Fibroblast of gingiva (primary cell): ENCODE measurements at regions not wholly inside any gene's neighbourhood (a gene's known extent, or its start where the extent isn't known, plus 50 kb on each side); places are given as distances from the start of the nearest gene placed in this dataset.

ENCODE experiments used
- DNase-seq: peaks from one replicate; pipeline ENCODE4 v3.0.0-alpha.2; 2011; ENCODE audit warnings: low read depth

DNA sequence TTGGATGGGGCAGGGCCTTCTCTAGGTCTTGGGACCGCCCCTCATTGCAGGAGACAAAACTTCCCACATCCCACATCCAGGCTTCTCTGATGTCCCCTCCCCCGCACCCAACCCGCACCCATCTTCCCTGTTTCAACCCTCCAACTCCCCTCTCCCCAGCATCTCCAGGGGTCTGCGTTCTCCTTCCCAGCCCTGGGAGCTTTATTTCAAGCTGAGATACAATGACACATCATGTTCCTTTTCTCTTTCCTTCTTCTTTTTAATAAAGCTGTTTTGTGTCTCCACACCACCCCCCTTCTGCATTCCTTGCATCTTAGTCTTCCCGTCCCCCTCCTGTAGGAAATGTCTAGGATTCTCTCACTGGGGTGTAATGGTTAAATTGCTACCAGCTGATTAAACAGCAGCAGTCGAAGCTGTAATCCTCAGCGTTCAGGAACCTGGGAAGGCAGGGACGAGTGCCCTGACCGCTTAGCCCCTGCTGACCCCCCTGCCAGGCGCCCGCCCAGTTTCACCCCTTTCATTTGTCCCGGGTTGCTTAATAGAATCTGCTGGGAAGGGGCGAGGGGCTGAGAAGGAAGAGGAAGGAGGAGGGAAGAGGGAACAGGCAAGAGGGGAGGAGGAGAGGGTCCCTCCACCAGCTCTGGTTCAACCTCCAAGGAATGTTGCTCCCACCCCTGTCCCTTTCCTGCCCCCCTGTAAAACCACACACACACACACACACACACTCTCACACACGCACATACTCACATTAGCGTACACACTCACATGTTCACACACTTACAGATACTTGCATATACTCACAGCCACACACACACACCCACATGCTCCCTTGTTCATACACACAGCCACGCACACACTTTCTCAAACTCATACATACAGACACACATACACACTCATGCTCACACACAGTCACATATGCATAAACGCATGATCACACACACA is 104.5 kb upstream of the MED13L start:
- DNase-seq = peak; percentile 96

DNA sequence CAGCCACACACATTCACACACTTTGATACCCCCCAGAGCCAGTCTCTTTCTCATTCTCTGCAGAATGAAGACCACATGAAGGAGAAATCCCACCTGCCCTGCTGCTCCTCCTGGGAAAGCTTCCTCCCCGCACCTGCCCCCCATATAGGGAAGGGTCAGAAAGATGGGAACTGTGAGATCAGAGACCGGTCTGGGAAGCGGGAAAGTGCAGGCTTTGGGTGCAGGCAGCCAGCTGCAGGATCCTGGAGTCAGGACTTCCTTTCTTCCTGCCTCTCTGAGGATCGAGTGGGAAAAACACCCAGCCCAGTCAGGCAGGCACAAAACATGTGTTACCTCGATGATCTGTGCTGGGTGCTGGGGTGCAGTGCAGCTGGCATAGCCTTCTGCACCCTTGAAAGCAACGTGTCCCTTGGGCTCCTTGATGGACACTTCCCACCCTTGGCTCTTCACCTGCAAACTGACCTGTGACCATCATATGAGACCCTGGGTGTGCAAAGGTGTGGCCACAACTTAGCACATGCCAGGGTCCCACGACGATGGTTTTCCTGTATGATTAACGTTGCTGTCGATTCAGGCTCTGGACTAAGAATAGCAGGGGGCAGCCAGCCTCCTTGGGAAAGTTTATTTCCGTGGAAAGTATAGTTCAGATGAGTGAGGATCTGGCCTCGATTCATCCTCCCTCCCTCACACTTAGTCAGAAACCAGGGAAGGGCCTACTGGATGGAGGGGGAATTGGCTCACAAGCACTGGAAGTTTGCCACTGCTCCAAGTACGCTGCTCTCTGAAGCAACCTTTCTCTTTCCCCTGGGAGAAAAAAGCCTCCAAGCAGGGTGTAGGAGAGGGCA is 105.4 kb upstream of the MED13L start:
- DNase-seq = peak; percentile 99

- no peak for DNase-seq
Measured at GRCh38 chr12:116384175-116384574, 106.7 kb upstream of the MED13L start.

DNA sequence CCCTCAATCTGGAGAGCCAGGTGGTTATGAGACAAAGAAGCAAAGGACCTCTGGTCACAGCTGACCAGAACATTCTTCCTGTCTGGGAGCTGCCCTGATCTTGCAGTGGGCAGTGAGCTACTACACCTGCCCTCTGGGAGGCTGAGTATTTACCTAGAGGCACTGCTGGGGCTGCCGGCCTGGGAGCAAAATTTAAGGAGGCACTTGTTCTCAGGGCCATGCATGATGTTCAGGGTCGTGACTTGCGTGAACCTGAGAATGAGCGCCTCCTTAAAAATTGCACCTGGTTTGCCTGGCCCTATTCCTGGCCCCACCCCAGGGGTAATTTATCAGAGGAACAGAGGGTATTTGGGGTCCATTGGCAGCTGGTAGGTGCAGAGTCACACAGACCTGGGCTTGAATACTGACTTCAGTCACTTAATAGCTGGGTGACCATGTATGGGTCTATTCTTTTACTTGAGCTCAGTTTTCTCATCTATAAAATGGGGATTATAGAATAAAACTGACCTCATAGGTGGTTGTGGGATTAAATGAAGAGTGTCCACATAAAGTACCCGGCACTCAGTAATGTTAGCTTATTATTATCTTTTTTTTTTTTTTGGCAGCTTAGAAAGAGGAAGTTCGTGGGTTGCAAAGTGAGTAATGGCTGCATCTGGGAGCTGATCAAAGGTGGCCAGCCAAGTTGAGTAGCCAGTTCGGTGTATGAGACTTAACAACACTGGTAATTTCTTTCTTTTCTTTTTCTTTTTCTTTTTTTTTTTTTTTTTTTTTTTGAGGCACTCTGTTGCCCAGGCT is 107.4 kb upstream of the MED13L start:
- no peak for DNase-seq

GRCh38 chr12:116385486-116386217 is 108.2 kb upstream of the MED13L start:
- DNase-seq = no peak

DNA sequence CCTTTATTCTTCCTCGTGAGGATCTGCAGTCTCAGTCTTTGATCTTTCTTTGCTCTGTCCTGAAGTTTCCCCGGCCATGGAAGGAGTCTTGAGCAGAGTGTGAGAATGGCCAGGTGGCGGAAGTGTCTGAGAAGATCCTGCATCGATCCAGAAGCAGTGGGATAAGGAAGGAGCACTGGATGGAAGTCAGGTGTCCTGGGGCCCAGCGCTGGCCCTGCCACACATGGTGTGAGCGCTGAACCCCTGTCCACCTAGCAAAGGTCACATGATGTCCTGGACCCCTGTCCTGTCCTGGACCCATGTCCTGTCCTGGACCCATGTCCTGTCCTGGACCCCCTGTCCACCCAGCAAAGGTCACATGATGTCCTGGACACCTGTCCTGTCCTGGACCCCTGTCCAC is 111.8 kb upstream of the MED13L start:
- no peak for DNase-seq

GRCh38 chr12:116389990-116390389 is 112.5 kb upstream of the MED13L start:
- peak; percentile 88 for DNase-seq

DNA sequence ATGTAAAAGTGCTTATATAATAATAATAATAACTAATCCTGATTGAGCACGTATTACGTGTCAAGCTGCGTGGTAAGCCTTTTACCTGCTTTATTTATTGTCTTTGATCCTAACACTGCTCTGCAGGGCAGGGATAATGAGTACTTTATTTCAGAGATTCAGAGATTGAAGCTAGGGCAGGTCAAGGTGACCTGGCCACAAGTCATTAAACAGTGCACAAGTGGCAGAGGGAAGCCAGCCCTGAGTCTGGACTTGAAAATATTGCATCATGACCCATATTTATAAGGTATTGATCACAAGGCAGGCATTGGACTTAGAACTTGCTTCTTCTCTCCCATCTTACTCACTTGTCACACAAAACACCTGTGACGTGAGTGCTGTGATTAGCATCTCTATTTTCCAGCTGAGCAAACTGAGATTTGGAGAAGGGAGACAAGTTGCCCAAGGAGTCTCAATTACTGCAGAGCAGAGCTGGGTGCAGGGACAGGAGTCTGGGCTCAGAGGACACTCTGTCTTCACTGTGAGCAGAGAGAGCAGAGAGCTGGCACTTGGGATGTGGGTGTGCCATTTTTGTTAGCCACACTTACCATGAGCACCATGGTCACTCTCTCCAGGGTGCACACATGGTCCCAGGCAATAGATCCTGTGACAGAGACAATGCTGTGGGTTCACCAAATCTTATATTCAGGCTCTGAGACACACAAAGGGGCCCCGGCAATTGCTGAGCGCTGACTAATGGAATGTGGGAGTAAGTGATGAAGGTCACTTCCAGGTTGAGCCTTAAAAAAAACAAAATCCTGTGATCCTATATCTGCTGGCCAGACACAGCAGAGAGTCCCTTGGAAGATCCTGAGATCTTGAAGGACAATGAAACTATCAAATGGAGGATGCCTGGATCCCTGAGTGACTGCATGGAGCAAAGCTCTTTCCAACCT is 113.2 kb upstream of the MED13L start:
- DNase-seq = no peak

GRCh38 chr12:116391501-116391900 is 114.0 kb upstream of the MED13L start:
- no peak for DNase-seq

DNA sequence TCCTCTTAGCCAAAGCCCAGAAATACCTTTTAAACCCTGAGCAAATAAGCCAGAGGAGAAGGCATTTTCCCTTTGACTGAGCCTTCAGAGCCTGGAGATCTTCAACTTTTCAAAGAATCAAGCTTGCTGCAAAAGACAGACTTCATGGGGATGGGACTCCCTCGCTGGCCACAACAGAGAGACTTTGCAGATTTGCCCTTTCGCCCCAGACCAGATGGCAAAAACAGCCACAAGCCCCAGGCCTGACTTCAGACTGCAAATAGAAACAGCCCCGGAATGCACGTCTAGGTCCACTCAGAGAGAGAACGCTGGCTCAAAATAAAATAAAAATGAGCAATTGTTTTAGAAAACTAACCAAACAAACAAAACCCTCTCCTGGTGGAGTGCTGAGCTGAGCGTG is 114.6 kb upstream of the MED13L start:
- DNase-seq = no peak

- no peak for DNase-seq
Measured at GRCh38 chr12:116393255-116393654, 115.8 kb upstream of the MED13L start.

- DNase-seq = no peak
Measured at GRCh38 chr12:116393859-116394650, 116.6 kb upstream of the MED13L start.

DNA sequence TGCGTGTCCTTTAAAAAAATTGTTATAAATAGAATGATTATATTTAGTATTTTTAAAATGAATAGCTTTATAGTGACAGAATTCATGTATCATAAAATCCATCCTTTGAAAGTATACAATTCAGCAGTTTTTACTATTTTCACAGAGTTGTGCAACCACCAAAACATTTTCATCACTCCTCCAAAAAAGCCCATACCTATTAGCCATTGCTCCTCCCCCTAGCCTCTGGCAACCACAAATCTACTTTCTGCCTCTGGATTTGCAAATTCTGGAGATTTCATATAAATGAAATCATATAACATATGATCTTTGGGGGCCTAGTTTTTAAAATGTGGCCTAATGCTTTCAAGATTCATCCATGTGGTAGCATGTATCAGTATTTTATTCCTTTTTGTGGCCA is 117.9 kb upstream of the MED13L start:
- DNase-seq = no peak

DNA sequence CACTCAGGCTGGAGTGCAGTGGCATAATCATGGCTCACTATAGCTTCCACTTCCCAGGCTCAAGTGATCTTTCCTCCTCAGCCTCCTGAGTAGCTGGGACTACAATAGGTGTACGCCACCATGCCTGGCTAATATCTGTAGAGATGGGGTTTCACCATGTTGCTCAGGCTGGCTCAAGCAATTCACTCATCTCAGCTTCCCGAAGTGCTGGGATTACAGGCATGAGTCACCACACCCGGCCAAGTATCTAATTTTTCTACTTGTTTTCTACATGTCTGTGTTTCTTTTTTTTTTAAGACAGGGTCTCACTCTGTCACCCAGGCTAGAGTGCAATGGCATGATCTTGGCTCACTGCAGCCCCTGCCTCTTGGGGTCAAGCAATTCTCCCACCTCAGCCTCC is 119.7 kb upstream of the MED13L start:
- peak; percentile 59 for DNase-seq

- DNase-seq = no peak
Measured at GRCh38 chr12:116398193-116398592, 120.7 kb upstream of the MED13L start.

DNA sequence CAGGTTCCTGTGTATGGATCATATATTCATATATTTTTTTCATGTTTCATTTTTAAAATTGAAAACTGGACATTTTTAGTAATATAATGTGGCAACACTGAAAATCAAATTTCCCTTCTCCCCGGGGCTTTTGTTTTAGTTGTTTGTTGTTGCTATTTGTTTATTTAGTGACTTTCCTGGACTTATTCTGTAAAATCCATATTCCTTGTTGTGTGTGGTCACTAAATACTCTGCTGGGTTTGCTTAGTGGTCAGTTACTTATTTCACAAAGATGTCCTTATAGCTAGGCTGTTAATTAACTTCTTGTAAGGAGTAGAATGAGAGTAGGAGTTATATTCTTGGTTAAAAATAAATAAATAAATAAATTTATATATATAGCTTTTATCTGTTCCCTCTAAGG is 121.6 kb upstream of the MED13L start:
- DNase-seq = no peak

GRCh38 chr12:116400636-116401372 is 123.3 kb upstream of the MED13L start:
- no peak for DNase-seq

GRCh38 chr12:116401565-116401964 is 124.1 kb upstream of the MED13L start:
- DNase-seq = no peak
